MV-4-11 (cell line): ENCODE measurements at regions not wholly inside any gene's neighbourhood (a gene's known extent, or its start where the extent isn't known, plus 50 kb on each side); places are given as distances from the start of the nearest gene placed in this dataset.
"Not testable (repeated sequence)": the region's sequence is repeated elsewhere in the genome, so short reads cannot be mapped to it uniquely, and the experiment has no call there.

Experiments used
- DNase-seq: peaks from one replicate; lab custom pipeline; 2025; lab: John Stamatoyannopoulos, UW

DNA sequence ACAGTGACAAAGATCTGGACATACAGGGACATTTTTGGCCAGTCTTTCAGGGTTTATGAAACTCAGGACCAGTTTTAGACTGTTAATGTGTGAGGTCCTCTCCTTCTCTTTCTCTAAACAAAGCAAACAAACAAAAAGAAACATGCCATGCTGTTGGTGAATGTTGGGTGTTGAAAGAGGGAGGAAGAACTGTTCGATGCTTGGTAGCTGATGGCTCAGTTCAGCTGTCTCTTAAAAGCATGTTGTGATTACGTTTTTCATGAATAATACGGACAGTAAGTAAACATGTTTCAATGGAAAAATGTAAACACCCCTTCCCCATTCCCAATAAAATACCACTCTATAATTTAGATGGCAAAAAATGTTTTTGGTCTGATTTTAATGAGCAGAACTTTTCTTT lies 219.1 kb downstream of the SEC23IP start:
- DNase-seq = no peak

DNA sequence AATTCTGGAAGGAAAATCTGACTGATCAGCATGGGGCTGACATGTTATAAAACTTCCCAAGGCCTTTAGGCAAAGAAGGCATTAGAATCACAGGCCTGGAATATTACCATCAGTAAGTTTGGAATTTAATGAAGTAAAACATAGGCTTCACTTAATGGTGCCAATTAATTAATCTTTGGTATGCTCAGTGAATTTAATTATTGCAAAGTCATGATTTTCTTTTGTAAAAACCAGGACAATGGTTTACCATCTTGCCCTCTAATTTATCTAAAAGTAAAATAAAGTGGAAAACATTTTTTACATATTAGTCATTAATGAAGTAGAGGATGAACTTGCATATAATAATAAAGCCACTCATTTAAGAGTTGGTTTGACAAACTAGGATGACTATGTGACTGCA lies 220.3 kb downstream of the SEC23IP start:
- no peak for DNase-seq

DNA sequence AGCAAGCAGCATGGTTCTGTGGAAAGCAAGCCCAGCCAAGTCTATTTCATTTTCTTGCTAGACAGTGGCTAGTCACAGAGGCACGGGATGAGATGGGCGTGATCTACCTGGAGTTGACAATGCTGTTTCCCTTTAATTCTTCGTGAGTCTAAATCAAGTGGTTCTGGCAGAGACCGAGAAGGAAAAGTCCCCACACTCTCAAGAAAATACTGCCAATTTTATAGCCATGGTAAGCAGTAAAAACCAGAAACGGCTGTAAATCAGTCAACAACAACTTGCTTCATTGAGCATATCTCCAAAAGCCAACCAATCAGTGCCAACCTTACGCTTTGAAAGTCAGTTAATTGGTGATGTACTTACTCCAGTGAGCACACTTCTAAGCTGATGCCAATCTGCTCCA lies 223.4 kb downstream of the SEC23IP start:
- DNase-seq = no peak

DNA sequence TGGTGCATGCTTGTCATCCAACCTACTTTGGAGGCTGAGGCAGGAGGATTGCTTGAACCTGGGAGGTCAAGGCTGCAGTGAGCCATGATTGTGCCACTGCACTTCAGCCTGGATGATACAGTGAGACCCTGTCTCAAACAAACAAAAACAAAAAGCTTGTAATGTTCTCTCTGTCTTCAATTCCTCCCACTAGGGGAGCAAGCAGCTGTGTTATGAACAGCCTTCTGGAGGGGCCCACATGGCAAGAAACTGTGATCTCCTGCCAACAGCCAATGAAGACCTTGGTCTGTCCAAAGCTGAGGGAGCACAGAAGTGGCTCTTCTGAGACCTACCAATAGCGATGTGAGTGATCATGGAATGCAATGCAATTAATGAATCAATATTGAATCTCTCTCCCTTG lies 229.2 kb downstream of the SEC23IP start:
- DNase-seq = no peak

DNA sequence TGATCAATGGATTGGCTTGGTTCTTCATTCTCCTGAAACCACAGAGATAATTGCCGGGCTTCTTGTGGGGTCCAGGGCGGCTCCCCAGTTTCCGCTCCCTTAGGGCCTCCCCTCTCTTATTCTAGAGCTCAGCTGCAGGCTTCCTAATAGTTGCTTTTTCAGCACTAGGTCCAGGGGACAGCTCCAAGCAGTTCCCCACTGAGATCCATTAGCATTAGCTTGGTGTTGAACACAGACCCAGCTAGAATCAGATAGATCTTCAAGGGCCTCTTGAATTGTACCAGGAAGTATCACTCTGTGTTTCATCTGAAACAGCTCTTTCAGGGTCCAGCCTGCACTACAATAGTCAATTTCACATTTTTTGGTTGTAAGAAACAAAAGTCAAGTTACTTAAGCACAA lies 238.7 kb downstream of the SEC23IP start:
- peak; percentile 3 for DNase-seq

DNA sequence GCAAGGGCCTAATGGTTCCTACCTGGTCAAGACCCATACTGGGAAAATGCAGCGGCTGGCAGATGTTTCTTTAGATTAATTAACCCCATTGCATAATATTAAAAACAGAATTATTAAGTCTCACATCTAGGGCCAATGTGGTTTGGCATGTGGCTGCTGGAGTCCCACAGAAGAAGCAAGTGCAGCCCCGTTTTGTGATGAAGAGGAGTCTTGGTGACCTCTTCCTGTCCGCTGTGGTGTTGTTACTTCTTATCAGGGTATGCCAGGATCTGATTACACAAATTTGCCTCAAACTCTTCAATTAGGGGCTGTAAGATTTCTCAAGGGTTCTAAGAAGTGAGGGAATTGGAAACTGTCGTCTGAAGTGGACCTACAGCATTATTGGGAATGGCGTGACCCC lies 240.3 kb downstream of the SEC23IP start:
- no peak for DNase-seq

DNA sequence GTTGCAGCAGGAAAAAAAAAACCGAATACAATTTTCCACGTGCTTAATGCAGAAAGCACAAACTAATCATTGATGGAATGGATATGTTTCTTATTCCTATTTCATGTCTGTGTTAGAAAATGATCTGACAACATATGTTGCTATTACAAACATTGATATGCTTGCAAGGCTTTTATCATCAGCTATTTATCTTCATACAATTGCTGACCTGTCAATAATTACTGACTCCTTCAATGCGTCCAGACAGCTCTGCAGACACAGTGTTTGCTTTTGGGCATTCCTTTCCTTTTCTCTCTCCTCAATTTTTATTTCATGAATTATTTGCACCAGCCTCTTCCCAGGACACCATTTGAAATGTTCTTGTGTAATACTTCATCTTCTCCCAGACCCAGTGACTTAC lies 246.2 kb downstream of the SEC23IP start:
- no peak for DNase-seq

DNA sequence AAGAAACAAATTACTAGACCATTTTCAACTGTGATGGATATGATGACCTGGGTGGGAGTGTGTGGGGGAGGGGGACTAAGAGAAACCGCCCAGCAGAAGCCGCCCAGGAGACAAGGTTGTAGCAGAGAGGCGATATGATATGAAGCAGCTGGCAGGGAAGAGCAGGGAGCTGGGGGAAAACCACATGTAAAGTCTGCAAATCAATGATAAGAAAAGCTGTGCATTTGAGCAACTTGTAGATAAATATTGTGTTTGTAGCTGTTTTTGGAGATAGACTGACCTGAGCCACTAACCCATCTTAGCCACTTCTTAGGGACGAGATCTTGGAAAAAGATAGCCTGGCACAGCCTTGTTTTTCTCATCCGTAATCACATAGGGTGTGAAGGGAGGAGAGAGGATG lies 252.6 kb downstream of the SEC23IP start:
- no peak for DNase-seq

DNA sequence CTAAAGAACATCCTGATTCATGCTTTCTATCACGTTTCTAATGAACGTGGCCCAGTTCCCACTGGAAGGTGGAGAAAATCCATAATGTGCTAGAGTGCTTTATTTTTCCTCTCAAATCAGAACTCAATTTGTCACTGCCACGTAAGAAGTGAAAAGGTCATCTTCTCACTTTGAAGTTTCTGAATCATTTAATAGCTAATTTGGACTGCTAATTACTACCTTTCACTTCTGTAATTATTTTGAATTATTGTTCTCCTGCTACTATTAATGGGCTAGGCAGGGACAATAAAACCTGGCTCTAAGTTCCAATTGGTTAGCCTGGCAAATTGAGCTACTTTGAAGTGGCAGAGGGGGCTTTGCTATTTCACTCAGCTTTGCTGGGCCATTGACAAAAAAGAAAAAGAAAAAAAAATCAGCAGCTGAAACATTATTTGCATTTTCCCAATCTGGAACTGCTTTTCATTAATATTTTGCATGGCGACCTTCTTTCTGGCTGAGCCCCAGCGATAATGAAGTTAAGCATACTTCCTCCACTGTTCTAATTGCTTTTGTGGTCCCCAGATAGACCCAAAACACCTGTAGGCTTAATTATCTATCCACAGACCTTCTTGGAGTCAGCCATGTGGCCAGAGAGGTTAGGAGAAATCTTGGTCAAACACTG lies 264.2 kb downstream of the SEC23IP start:
- no peak for DNase-seq

DNA sequence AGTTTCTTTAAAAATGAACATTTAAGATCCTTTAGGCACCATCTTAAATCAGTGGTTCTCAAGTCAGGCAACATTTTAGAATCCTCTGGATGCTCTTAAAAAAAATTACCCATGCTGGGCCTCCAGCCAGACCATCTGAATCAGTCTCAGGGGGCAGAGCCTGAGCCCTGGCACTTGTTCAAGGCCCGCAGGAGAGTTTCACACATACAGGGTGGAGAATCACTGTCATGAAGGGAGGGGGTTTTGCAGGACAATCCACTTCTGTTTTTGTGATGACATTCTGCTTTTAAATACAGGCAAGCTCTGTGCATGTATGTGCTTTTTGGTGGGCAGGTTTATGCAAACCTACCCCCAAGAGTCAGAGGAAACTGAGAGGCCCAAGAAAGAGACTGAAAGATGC lies 268.6 kb downstream of the SEC23IP start:
- no peak for DNase-seq

DNA sequence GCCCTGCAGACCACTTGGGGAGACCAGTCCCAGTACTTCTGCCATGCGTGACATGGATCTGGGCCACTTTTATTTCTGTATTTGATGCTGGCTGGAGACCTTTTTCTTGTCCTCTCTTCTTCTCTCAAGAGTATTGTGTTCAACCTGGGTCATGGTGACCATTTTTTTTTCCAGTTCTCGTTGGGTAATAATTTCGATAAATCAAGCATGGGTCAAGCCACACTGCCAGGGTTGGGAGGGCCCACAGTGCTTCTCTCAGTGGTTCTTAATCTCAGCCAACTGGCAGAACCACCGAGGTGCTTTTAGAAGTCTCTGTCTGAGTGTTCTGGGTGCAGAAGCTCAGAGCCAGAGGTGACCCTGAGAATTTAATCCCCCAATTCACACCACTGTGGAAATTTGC lies 269.9 kb downstream of the SEC23IP start:
- no peak for DNase-seq

DNA sequence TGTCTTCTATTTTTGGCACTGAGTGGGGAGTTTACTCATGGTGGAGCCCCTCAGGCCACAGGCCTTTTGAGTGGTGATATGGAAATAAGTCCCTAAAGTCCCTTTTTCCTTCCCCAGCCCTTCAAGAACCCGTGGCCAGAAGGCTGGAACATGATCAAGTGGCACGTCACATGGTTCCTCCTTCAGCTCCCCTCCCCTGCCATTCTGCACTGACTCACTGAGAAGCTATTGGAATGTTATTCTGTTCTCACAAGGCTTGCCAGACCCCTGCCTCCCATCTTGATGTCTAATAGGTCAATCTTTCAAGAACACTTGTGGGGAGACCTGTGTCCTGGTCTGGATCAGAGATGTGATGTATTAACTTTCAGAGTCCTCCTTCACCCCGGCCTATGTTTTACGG lies 279.8 kb downstream of the SEC23IP start:
- no peak for DNase-seq

DNA sequence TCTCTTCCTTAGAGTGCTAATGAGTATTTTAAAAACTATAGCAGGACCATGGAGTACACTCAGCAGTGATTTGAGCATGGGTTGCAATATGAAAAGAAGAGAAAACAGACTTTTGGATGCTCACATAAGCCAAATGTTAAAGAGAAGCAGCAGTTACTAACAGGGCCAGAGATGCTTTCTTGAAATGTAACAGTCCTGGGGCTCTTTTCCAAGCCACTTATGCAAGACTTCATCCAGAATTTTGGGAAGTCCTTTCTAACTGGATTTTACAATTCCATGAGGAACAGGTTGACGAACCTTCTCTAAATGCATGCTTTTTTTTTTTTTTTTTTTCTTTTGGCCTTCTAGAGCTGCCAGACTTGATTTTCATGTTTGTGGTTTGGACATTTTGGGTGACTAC lies 282.0 kb downstream of the SEC23IP start:
- DNase-seq = no peak

DNA sequence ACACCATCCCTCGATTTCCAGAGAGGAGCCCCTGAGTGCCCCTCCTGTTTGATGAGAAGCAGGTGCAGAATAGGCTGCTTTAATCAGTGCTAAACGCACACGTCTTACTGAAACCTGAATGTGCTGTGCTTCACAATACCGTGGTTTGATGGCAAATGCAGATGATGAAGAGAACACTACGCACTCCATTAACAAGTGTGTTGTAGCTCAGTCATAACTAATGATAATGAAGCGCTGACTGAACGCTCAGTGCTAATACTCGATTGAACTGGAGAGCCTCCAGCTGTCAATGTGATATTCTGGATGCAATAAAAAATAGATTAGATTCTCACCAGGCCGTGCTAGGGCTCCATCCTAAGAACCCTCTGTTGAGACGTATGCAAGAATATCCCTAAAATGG lies 279.7 kb upstream of the PLPP4 start:
- DNase-seq = no peak

DNA sequence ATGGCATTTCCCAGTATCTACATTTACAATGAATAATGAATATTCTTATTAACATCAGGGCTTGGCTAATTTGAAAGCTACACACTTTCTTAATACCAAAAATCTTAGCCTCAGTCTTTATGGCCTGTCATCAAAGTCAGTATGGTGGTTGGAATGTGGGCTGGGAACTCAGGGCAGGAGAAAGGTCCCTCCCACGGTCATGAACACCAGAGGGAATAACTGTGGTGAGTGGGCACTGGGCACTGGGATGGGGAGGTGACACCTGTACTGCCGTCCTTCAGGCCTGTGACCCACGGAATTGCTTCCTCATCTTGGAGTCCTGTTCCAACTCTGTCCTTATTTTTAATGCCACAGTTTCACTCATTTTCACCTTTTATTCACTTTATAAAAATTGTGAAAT lies 276.9 kb upstream of the PLPP4 start:
- no peak for DNase-seq

DNA sequence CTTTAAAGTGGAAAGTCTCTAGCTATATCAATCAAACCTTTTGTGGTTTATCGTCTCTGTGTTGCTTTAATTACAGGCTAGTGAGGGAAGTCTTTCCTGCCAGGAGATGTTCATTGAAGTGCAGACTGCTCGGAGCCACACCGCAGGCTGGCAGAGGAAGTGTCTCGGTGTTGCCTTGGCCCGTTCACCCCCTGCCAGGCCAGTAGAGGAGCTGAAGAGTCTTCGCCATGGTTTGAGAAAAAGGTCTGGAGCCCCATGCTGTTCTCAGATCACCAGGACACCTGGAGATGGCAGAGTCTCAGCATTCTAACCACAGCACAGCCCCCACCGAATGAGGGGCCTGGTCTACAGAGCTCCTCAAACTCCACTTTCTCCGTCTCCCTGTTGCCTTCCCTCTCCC lies 275.9 kb upstream of the PLPP4 start:
- no peak for DNase-seq

DNA sequence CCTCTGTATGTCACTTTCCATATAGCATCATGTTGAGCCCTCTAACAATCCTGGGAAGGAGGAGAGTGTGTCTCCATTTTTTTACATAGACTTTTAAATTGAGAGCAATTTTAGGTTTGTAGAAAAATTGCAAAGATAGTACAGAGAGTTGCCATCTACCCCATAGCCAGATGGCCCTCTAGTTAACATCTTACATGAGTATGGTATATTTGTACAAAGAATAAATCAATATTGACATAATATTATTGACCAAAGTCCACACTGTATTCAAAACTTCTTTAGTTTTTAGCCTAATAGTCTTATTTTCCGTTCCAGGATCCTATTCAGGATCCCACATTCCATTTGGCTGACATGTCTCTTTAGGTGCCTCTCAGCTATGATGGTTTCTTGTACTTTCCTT lies 274.6 kb upstream of the PLPP4 start:
- DNase-seq = no peak

DNA sequence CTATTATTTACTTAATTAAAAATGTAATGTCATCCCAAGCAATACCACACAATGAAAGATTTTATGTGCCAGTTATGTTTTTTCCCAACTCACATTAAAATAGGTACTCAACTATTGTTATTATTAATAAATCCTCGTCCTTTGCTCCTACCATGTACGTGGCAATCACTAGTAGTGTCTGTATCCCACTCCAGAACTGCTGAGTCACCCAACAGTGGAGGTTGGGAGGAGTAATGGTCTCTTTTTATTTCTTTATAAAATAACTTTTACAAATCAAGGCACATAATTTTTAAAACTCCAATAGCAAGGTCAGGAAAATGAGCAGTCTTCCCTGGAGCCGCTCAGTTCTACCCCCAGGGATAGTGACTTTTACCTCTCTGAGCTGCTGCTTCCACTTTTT lies 273.5 kb upstream of the PLPP4 start:
- DNase-seq = no peak

DNA sequence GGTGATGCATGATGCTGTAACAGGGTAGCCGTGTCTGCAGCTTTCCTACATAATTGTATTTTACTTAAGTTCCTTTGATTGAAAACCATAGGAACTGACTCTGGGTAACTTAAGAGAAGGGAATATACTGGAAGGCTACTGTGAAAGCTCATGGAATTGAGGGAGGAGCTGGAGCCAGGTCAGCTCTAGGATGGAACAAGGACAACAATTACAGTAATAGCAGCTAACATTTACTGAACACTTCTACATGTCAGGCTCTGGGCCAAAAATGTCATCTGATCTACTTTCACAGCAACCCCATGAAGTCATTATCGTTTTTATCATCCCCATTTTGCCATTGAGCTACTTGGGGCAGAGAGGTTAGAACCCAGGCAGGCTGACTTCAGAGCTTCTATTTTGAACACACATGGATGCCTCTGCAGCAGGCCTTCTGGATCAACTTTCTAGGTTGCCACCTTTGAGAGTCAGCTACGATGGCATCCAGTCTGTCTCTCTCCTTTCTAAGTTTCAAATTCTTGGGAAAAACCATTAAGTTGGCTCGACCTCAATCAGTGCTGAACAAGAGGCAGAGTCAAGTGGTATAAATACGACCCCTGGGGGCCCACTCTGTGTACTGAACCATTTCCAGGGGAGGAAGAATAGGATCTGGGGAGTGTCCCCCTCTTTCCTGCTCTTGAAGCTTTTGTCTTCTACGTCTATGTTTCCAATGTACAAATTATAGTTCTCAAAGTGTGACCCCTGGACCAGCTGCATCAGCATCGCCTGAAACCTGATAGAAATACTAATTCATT lies 272.3 kb upstream of the PLPP4 start:
- DNase-seq = no peak

DNA sequence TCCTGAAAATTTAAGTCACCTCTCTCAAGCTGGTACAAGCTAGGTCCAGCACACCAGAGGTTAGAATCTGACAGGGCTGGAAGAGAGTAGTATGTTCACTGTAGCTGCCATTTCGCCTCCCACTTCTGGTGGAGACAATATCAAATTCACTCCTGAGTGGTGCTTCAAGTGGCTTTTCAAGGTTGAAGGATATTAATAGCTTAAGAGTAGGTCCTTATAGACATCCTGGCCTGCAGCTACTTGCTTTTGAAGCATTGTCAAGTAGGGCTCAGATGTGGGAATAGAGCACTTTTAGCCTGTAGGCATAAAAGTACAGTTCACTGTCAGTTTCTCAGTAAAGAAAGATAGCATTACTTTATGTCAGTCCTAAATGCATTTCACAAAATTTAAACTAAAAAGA lies 270.5 kb upstream of the PLPP4 start:
- DNase-seq = no peak

DNA sequence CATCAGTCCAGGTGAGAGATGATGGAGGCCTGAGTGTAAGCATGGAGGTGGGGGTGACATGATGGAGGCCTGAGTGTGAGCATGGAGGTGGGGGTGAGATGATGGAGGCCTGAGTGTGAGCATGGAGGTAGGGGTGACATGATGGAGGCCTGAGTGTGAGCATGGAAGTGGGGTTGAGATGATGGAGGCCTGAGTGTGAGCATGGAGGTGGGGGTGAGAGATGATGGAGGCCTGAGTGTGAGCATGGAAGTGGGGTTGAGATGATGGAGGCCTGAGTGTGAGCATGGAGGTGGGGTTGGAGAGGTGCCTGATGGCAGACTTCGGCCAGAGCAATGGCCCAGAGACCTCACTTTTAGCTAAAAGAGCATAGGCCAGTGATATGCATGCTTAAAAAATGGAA lies 269.9 kb upstream of the PLPP4 start:
- DNase-seq = not testable (repeated sequence)

DNA sequence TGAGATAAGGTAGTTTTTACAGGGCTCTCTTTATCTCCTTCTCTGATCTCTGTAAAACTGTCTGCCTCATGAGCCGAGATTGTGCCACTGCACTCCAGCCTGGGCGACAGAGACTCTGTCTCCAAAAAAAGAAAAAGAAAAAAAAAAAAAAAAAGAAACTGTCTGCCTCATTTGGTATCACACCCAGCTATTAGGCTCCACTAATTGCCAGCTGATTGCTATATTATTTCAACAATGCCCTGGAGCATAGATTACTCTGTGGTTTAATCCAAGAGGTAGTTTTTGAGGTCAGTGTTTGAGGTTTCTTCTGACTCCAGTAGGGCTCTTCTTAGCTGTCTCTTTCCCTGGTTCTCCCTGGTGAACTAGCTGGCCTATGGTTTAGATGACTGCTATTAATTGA lies 268.1 kb upstream of the PLPP4 start:
- DNase-seq = no peak

DNA sequence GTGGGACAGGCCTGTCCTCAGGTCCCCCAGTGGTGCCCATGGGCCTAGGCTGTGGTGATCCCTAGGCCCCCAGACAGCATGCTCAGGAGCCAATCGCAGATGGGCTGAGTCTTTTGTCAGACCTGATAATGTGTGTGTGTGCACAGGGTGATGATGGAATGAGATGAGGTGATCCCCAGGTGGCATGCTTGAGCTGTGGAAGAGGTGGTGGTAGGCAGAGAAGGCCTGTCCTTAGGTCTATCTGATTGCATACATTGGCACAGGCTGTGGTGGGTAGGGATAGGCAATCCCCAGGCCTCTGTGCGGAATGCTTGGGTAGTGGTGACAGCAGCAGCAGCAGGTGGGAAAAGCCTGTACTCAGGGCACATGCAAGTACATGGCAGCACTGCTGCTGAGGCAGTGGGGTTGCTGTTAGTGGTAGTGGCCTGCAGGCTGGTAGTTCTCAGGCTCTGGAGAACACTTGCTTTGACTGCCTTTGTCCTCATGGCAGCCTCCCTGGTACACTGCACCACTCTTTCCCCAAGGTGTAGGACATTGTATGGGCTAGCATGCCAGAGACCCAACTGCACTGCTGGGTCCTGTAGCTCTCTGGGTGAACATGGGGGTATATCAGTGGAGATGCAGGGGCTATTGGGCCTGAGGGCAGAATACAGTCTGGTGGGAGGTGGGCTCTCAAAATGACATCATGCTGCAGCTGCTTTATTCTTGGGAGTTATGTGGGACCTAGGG lies 260.9 kb upstream of the PLPP4 start:
- DNase-seq = no peak
